ENCODE measurements at regions not wholly inside any gene's neighbourhood (a gene's known extent, or its start where the extent isn't known, plus 50 kb on each side); places are given as distances from the start of the nearest gene placed in this dataset.

- no peak for TF ChIP-seq TAF1 (IDR thresholded peaks at IDR 0.05; ENCODE audit: borderline replicate concordance, insufficient read depth, low read length)
- TF ChIP-seq SIN3A (IDR thresholded peaks at IDR 0.05; ENCODE audit: borderline replicate concordance, insufficient read depth, low read length), result no peak
- no peak for TF ChIP-seq POLR2AphosphoS5 (IDR thresholded peaks at IDR 0.05; ENCODE audit: low read depth, low read length)
- TF ChIP-seq REST (IDR thresholded peaks at IDR 0.05; ENCODE audit: insufficient read depth in 1 of 2, low read depth in 2 of 2, low read length in 2 of 2), result no peak
- TF ChIP-seq FOXP2 (optimal IDR thresholded peaks at IDR 0.05; ENCODE audit: borderline replicate concordance, extremely low read depth, extremely low read length, insufficient read depth), result no peak
Observed at GRCh38 chr10:91682912-91683311, 50.0 kb upstream of the PPP1R3C start.

Measured in PFSK-1 (cell line).